HepG2 (cell line): ENCODE measurements at regions not wholly inside any gene's neighbourhood (a gene's known extent, or its start where the extent isn't known, plus 50 kb on each side); places are given as distances from the start of the nearest gene placed in this dataset.

ENCODE experiments used
- ARNTL ChIP-seq: sonication (generic); formaldehyde crosslinking; IDR thresholded peaks from 2 replicates; pipeline ENCODE4 v1.4.0; 2020; ENCODE audit warnings: mild to moderate bottlenecking, missing genetic modification reagents
- FLYWCH1 ChIP-seq: sonication (generic); formaldehyde crosslinking; IDR thresholded peaks from 2 replicates; pipeline ENCODE4 v1.8.1; 2023; ENCODE audit warnings: mild to moderate bottlenecking, missing genetic modification reagents
- NCOA2 ChIP-seq: sonication (generic); formaldehyde crosslinking; IDR thresholded peaks from 2 replicates; pipeline ENCODE4 v1.8.0; 2022; ENCODE audit warnings: inconsistent platforms
- RFXAP ChIP-seq: sonication (generic); formaldehyde crosslinking; IDR thresholded peaks from 2 replicates; pipeline ENCODE4 v1.4.0; 2020; ENCODE audit warnings: missing genetic modification reagents, borderline replicate concordance
- STAG1 ChIP-seq: sonication (generic); formaldehyde crosslinking; IDR thresholded peaks from 2 replicates; pipeline ENCODE4 v1.4.0; 2020; ENCODE audit warnings: missing genetic modification reagents
- ZBTB7A ChIP-seq: sonication (generic); formaldehyde crosslinking; IDR thresholded peaks from 2 replicates; pipeline ENCODE4 v1.8.0; 2022; ENCODE audit warnings: mild to moderate bottlenecking, missing genetic modification reagents
- ZNF350 ChIP-seq: sonication (generic); formaldehyde crosslinking; IDR thresholded peaks from 2 replicates; pipeline ENCODE4 v1.4.0; 2020; ENCODE audit warnings: mild to moderate bottlenecking, low read depth, missing genetic modification reagents, borderline replicate concordance
- ZNF577 ChIP-seq: sonication (generic); formaldehyde crosslinking; IDR thresholded peaks from 2 replicates; pipeline ENCODE4 v1.4.0; 2020; ENCODE audit warnings: mild to moderate bottlenecking, low read depth, missing genetic modification reagents, borderline replicate concordance
- TF ChIP-seq, protein P1 (sequence below), 2 experiments: fragments of 450-650 bp in 1 of 2; sonication (generic) in 1 of 2; formaldehyde crosslinking in 1 of 2; IDR thresholded peaks; 2 replicates each; pipeline versions ENCODE4 v1.6.1 to v1.8.0; 2016 to 2022; ENCODE audit warnings: antibody characterized with exemption in 1 of 2, mild to moderate bottlenecking in 1 of 2, missing genetic modification reagents in 1 of 2
- TF ChIP-seq, protein P2 (sequence below): sonication (generic); formaldehyde crosslinking; IDR thresholded peaks from 2 replicates; pipeline ENCODE4 v1.8.0; 2022; ENCODE audit warnings: mild to moderate bottlenecking, missing genetic modification reagents, moderate library complexity
- TF ChIP-seq, protein P3 (sequence below): sonication (generic); formaldehyde crosslinking; IDR thresholded peaks from 2 replicates; pipeline ENCODE4 v1.9.0; 2021; ENCODE audit warnings: missing genetic modification reagents, borderline replicate concordance
- TF ChIP-seq, protein P4 (sequence below): sonication (generic); formaldehyde crosslinking; IDR thresholded peaks from 2 replicates; pipeline ENCODE4 v1.8.0; 2022; ENCODE audit warnings: mild to moderate bottlenecking, missing genetic modification reagents; ENCODE audit not compliant: insufficient replicate concordance

DNA sequence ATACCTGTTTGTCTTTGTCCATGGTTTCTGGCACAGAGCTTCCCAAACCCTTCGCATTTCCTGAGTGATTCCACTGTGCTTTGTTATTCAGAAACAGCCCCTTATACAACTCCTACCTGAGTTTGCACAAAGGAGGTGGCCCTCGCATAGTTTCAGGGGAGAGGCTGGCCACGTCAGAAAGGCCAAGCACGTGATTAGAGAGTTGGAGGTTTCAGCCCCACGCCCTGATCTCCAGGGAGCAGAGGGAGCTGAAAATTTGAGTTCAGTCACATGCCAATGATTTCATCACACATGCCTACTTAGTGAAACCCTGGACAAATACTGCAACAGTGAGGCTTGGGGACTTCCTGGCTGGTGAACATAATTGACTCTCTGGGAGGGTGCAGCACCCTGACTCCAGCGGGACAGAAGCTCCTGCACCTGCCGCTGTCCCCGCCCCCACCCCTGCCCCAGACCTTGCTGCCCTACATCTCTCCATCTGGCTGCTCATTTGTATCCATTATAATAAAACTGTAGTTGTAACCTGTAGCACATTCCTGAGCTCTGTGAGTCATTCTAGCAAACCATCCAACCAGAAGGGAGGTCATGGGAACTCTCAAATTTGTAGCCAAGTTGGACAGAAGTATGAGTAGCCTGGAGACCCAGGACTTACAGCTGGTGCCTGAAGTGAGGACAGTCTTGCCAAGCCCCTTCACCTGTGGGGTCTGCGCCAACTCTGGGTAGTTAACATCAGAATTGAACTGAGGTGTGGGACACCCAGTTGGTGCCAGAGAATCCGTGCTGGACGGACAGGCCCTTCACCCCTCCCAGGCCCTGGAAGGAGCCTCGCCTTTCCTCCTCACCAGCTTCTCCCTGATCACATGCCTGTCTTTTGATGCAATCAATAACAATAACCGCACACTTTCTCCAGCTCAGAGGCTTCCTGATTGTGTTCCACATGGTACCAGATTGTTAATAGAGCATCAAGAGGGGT, 224.3 kb downstream of the ANAPC1 start (continued):
- TF ChIP-seq, protein P1, sequence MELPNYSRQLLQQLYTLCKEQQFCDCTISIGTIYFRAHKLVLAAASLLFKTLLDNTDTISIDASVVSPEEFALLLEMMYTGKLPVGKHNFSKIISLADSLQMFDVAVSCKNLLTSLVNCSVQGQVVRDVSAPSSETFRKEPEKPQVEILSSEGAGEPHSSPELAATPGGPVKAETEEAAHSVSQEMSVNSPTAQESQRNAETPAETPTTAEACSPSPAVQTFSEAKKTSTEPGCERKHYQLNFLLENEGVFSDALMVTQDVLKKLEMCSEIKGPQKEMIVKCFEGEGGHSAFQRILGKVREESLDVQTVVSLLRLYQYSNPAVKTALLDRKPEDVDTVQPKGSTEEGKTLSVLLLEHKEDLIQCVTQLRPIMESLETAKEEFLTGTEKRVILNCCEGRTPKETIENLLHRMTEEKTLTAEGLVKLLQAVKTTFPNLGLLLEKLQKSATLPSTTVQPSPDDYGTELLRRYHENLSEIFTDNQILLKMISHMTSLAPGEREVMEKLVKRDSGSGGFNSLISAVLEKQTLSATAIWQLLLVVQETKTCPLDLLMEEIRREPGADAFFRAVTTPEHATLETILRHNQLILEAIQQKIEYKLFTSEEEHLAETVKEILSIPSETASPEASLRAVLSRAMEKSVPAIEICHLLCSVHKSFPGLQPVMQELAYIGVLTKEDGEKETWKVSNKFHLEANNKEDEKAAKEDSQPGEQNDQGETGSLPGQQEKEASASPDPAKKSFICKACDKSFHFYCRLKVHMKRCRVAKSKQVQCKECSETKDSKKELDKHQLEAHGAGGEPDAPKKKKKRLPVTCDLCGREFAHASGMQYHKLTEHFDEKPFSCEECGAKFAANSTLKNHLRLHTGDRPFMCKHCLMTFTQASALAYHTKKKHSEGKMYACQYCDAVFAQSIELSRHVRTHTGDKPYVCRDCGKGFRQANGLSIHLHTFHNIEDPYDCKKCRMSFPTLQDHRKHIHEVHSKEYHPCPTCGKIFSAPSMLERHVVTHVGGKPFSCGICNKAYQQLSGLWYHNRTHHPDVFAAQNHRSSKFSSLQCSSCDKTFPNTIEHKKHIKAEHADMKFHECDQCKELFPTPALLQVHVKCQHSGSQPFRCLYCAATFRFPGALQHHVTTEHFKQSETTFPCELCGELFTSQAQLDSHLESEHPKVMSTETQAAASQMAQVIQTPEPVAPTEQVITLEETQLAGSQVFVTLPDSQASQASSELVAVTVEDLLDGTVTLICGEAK (IDR thresholded peaks at IDR 0.05), result no peak
- TF ChIP-seq, protein P1 (CRISPR knock-in tag; IDR thresholded peaks at IDR 0.05), result no peak
- no peak for TF ChIP-seq ZNF577
- TF ChIP-seq ZNF350 (CRISPR knock-in tag), result no peak
- TF ChIP-seq STAG1 (CRISPR knock-in tag), result no peak
- peak; percentile 36; the same call in 1 of the 2 replicates for TF ChIP-seq NCOA2 (CRISPR knock-in tag)
- TF ChIP-seq, protein P2, sequence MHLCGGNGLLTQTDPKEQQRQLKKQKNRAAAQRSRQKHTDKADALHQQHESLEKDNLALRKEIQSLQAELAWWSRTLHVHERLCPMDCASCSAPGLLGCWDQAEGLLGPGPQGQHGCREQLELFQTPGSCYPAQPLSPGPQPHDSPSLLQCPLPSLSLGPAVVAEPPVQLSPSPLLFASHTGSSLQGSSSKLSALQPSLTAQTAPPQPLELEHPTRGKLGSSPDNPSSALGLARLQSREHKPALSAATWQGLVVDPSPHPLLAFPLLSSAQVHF (CRISPR knock-in tag), result no peak
- TF ChIP-seq RFXAP (CRISPR knock-in tag), result no peak
- TF ChIP-seq, protein P3, sequence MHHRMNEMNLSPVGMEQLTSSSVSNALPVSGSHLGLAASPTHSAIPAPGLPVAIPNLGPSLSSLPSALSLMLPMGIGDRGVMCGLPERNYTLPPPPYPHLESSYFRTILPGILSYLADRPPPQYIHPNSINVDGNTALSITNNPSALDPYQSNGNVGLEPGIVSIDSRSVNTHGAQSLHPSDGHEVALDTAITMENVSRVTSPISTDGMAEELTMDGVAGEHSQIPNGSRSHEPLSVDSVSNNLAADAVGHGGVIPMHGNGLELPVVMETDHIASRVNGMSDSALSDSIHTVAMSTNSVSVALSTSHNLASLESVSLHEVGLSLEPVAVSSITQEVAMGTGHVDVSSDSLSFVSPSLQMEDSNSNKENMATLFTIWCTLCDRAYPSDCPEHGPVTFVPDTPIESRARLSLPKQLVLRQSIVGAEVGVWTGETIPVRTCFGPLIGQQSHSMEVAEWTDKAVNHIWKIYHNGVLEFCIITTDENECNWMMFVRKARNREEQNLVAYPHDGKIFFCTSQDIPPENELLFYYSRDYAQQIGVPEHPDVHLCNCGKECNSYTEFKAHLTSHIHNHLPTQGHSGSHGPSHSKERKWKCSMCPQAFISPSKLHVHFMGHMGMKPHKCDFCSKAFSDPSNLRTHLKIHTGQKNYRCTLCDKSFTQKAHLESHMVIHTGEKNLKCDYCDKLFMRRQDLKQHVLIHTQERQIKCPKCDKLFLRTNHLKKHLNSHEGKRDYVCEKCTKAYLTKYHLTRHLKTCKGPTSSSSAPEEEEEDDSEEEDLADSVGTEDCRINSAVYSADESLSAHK, result no peak
- TF ChIP-seq, protein P4, sequence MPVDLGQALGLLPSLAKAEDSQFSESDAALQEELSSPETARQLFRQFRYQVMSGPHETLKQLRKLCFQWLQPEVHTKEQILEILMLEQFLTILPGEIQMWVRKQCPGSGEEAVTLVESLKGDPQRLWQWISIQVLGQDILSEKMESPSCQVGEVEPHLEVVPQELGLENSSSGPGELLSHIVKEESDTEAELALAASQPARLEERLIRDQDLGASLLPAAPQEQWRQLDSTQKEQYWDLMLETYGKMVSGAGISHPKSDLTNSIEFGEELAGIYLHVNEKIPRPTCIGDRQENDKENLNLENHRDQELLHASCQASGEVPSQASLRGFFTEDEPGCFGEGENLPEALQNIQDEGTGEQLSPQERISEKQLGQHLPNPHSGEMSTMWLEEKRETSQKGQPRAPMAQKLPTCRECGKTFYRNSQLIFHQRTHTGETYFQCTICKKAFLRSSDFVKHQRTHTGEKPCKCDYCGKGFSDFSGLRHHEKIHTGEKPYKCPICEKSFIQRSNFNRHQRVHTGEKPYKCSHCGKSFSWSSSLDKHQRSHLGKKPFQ (CRISPR knock-in tag), result no peak
- TF ChIP-seq FLYWCH1 (CRISPR knock-in tag), result no peak
- no peak for TF ChIP-seq ARNTL
- TF ChIP-seq ZBTB7A, result 0 out of 2 replicates have a peak, but pooled peaks have one; percentile 22
